ENCODE measurements at regions not wholly inside any gene's neighbourhood (a gene's known extent, or its start where the extent isn't known, plus 50 kb on each side); places are given as distances from the start of the nearest gene placed in this dataset.

GRCh38 chr5:167150661-167151060, 1140.8 kb upstream of the WWC1 start:
- TF ChIP-seq POLR2AphosphoS5 (IDR thresholded peaks at IDR 0.05; ENCODE audit: borderline replicate concordance, low read depth, low read length) (no peak), EZH2 (IDR thresholded peaks at IDR 0.05) (no peak)
